HG02885 (cell line): ENCODE measurements at regions not wholly inside any gene's neighbourhood (a gene's known extent, or its start where the extent isn't known, plus 50 kb on each side); places are given as distances from the start of the nearest gene placed in this dataset.
"Not testable (repeated sequence)": the region's sequence is repeated elsewhere in the genome, so short reads cannot be mapped to it uniquely, and the experiment has no call there.

Experiments
- ATAC-seq: cut with Tn5 transposase; IDR thresholded peaks from one replicate; pipeline ENCODE4 v1.9.1; 2021; ENCODE audit warnings: mild to moderate bottlenecking; ENCODE audit not compliant: unreplicated experiment, poor library complexity

GRCh38 chr5:21397693-21398092 lies 1409.7 kb upstream of the CDH18 start:
- peak; percentile 92 for ATAC-seq

GRCh38 chr5:21391506-21391905 lies 1403.5 kb upstream of the CDH18 start:
- peak; percentile 71 for ATAC-seq

- not testable (repeated sequence) for ATAC-seq
Measured at GRCh38 chr5:21360754-21361153, 1372.8 kb upstream of the CDH18 start.

- not testable (repeated sequence) for ATAC-seq
Measured at GRCh38 chr5:21341948-21342261, 1353.9 kb upstream of the CDH18 start.

GRCh38 chr5:21341203-21341947 lies 1353.4 kb upstream of the CDH18 start:
- not testable (repeated sequence) for ATAC-seq

- ATAC-seq: not testable (repeated sequence)
Measured at GRCh38 chr5:21340233-21340632, 1352.2 kb upstream of the CDH18 start.

- not testable (repeated sequence) for ATAC-seq
Measured at GRCh38 chr5:21336478-21336877, 1348.5 kb upstream of the CDH18 start.

- not testable (repeated sequence) for ATAC-seq
Measured at GRCh38 chr5:21315376-21315775, 1327.4 kb upstream of the CDH18 start.

- not testable (repeated sequence) for ATAC-seq
Measured at GRCh38 chr5:21301205-21301604, 1313.2 kb upstream of the CDH18 start.

- not testable (repeated sequence) for ATAC-seq
Measured at GRCh38 chr5:21274361-21274760, 1286.4 kb upstream of the CDH18 start.

- no peak for ATAC-seq
Measured at GRCh38 chr5:21263361-21263760, 1275.4 kb upstream of the CDH18 start.

- ATAC-seq: no peak
Measured at GRCh38 chr5:21254161-21254560, 1266.2 kb upstream of the CDH18 start.

- no peak for ATAC-seq
Measured at GRCh38 chr5:21244982-21245381, 1257.0 kb upstream of the CDH18 start.

- no peak for ATAC-seq
Measured at GRCh38 chr5:21238786-21239185, 1250.8 kb upstream of the CDH18 start.

GRCh38 chr5:21237461-21237860 lies 1249.5 kb upstream of the CDH18 start:
- no peak for ATAC-seq

- no peak for ATAC-seq
Measured at GRCh38 chr5:21236971-21237427, 1249.0 kb upstream of the CDH18 start.

GRCh38 chr5:21236104-21236503 lies 1248.1 kb upstream of the CDH18 start:
- no peak for ATAC-seq

GRCh38 chr5:21225223-21226064 lies 1237.4 kb upstream of the CDH18 start:
- ATAC-seq: no peak

- ATAC-seq: no peak
Measured at GRCh38 chr5:21221616-21222015, 1233.6 kb upstream of the CDH18 start.

GRCh38 chr5:21219966-21220365 lies 1232.0 kb upstream of the CDH18 start:
- no peak for ATAC-seq

GRCh38 chr5:21219251-21219650 lies 1231.3 kb upstream of the CDH18 start:
- ATAC-seq: no peak
